Bronchial epithelial cell (primary cell): ENCODE measurements at regions not wholly inside any gene's neighbourhood (a gene's known extent, or its start where the extent isn't known, plus 50 kb on each side); places are given as distances from the start of the nearest gene placed in this dataset.

ENCODE experiments used
- DNase-seq: peaks from one replicate; pipeline ENCODE4 v3.0.0-alpha.2; 2010; ENCODE audit warnings: low read depth
- FAIRE-seq: peaks from 2 replicates; lab custom pipeline; 2011; peaks lifted over from hg19 to GRCh38; lab: Jason Lieb, UNC
- H3K27me3 ChIP-seq: 2 replicates; pipeline ENCODE4 v1.5.1; 2011; ENCODE audit warnings: low read length; ENCODE audit not compliant: control insufficient read depth, insufficient read depth
- H3K36me3 ChIP-seq: 2 replicates; pipeline ENCODE4 v1.5.1; 2011; ENCODE audit warnings: low read length; ENCODE audit not compliant: control insufficient read depth, insufficient read depth
- H3K4me3 ChIP-seq: 2 replicates; pipeline ENCODE4 v1.5.1; 2011; ENCODE audit warnings: mild to moderate bottlenecking, low read depth, low read length, control low read depth
- CTCF ChIP-seq: IDR thresholded peaks from 2 replicates; pipeline ENCODE4 v1.5.1; 2011; ENCODE audit warnings: mild to moderate bottlenecking, moderate library complexity, low read length, control low read depth, inconsistent platforms; ENCODE audit not compliant: insufficient read depth, severe bottlenecking

GRCh38 chr16:51698647-51699046 lies 547.6 kb upstream of the SALL1 start:
- Histone ChIP-seq H3K36me3 (no peaks in the 10 kb centered on the region), H3K27me3 (no peaks in the 10 kb centered on the region), H3K4me3 (no peak overlapping the region)
- DNase-seq, result no peak
- no peak for FAIRE-seq
- no peak for TF ChIP-seq CTCF

- Histone ChIP-seq H3K4me3 (no peak overlapping the region), H3K27me3 (no peaks in the 10 kb centered on the region), H3K36me3 (no peaks in the 10 kb centered on the region)
- no peak for TF ChIP-seq CTCF
- DNase-seq, result no peak
- FAIRE-seq, result no peak
Observed at GRCh38 chr16:51697454-51697853, 546.4 kb upstream of the SALL1 start.

- H3K36me3 ChIP-seq, result no peaks in the 10 kb centered on the region
- no peak for FAIRE-seq
- TF ChIP-seq CTCF, result no peak
- no peak for DNase-seq
- no peaks in the 10 kb centered on the region for H3K27me3 ChIP-seq
- no peak overlapping the region for H3K4me3 ChIP-seq
Observed at GRCh38 chr16:51696376-51696775, 545.3 kb upstream of the SALL1 start.

- TF ChIP-seq CTCF, result no peak
- FAIRE-seq (no peak), DNase-seq (no peak)
- H3K36me3 ChIP-seq, result no peaks in the 10 kb centered on the region
- H3K27me3 ChIP-seq, result no peaks in the 10 kb centered on the region
- no peak overlapping the region for H3K4me3 ChIP-seq
Observed at GRCh38 chr16:51691109-51691508, 540.0 kb upstream of the SALL1 start.

GRCh38 chr16:51685498-51685897 lies 534.4 kb upstream of the SALL1 start:
- no peak for FAIRE-seq
- Histone ChIP-seq H3K4me3 (no peak overlapping the region), H3K36me3 (no peaks in the 10 kb centered on the region), H3K27me3 (no peaks in the 10 kb centered on the region)
- no peak for TF ChIP-seq CTCF
- DNase-seq, result no peak

- Histone ChIP-seq H3K4me3 (no peak overlapping the region), H3K36me3 (no peaks in the 10 kb centered on the region), H3K27me3 (no peaks in the 10 kb centered on the region)
- no peak for TF ChIP-seq CTCF
- DNase-seq (no peak), FAIRE-seq (no peak)
Observed at GRCh38 chr16:51683882-51684281, 532.8 kb upstream of the SALL1 start.
